Nephron progenitor cell (in vitro differentiated cells): ENCODE measurements at regions not wholly inside any gene's neighbourhood (a gene's known extent, or its start where the extent isn't known, plus 50 kb on each side); places are given as distances from the start of the nearest gene placed in this dataset.

Experiments used
- DNase-seq: peaks from one replicate; pipeline ENCODE4 v3.0.0; 2021
- H3K27ac Mint-ChIP-seq: 2 replicates; pipeline ENCODE4 v1.8.0; 2021; ENCODE audit warnings: mild to moderate bottlenecking, moderate library complexity, mixed read lengths
- H3K27me3 Mint-ChIP-seq: 2 replicates; pipeline ENCODE4 v1.8.0; 2021; ENCODE audit warnings: mild to moderate bottlenecking, low read depth, mixed read lengths; ENCODE audit not compliant: poor library complexity
- H3K36me3 Mint-ChIP-seq: 2 replicates; pipeline ENCODE4 v1.8.0; 2021; ENCODE audit warnings: low read depth, mixed read lengths
- H3K4me1 Mint-ChIP-seq: 2 replicates; pipeline ENCODE4 v1.8.0; 2021; ENCODE audit warnings: mixed read lengths
- H3K4me3 Mint-ChIP-seq: 2 replicates; pipeline ENCODE4 v1.8.0; 2021; ENCODE audit warnings: mild to moderate bottlenecking, moderate library complexity, mixed read lengths
- H3K9me3 Mint-ChIP-seq: 2 replicates; pipeline ENCODE4 v1.8.0; 2021; ENCODE audit warnings: mild to moderate bottlenecking, moderate library complexity, mixed read lengths
- TF ChIP-seq, protein P1 (sequence below): fragments of 200-600 bp; sonication (generic); IDR thresholded peaks from 2 replicates; pipeline ENCODE4 v1.5.0; 2021; ENCODE audit warnings: antibody characterized with exemption

- Mint-ChIP-seq H3K27ac (peak overlapping the region; percentile 7), H3K9me3 (peaks cover 11% of the 10 kb centered on the region), H3K27me3 (peaks cover 18% of the 10 kb centered on the region), H3K4me3 (no peak overlapping the region), H3K36me3 (no peaks in the 10 kb centered on the region), H3K4me1 (peaks cover 10% of the 10 kb centered on the region)
- TF ChIP-seq, protein P1, sequence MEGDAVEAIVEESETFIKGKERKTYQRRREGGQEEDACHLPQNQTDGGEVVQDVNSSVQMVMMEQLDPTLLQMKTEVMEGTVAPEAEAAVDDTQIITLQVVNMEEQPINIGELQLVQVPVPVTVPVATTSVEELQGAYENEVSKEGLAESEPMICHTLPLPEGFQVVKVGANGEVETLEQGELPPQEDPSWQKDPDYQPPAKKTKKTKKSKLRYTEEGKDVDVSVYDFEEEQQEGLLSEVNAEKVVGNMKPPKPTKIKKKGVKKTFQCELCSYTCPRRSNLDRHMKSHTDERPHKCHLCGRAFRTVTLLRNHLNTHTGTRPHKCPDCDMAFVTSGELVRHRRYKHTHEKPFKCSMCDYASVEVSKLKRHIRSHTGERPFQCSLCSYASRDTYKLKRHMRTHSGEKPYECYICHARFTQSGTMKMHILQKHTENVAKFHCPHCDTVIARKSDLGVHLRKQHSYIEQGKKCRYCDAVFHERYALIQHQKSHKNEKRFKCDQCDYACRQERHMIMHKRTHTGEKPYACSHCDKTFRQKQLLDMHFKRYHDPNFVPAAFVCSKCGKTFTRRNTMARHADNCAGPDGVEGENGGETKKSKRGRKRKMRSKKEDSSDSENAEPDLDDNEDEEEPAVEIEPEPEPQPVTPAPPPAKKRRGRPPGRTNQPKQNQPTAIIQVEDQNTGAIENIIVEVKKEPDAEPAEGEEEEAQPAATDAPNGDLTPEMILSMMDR = no peak
- DNase-seq = no peak
Measured at GRCh38 chr20:40397467-40397866, 291.6 kb downstream of the MAFB start.

DNA sequence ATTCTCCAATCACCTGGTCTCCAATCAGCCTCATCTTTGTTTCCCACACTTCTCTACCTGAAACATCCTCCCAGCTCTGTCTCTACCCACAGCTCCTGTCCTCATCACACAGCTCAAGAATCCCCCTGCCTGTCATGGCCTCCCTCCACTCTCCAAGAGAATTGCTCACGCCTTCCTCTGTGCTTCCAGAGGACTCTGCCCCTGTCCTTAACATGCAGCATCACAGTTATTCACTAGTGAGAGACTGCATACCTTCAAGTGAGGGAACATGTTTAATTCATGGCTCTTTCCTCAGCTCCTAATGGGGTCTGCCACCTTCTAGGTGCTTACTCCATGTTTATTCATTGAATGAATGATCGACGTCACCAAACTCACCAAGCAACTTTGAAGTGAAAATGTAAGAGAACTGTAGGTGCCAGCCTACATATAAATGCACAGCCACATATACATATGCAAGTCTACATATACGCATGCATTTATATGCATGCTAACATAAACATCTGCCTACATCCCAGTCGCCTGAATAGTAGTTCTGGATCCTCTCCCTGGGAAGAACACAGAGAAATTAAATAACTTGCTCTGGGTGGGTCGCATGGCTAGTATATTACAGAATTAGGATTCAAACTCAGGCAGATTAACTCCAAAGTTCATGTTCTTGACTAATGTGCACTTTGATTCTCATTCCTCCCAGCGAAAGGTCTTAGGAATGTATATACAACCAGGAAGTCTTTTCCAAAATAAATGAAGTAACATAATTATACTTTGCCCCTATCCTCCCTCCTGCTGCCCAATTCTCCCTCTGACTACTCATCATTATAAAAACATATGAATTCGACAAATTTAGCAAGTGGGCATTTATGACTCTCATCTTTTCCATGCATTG, 295.6 kb downstream of the MAFB start:
- TF ChIP-seq, protein P1 = no peak
- DNase-seq = no peak
- no peak overlapping the region for H3K4me3 Mint-ChIP-seq
- H3K36me3 Mint-ChIP-seq = no peaks in the 10 kb centered on the region
- H3K27me3 Mint-ChIP-seq = peaks cover 10% of the 10 kb centered on the region
- H3K4me1 Mint-ChIP-seq = peaks cover 10% of the 10 kb centered on the region
- no peak overlapping the region for H3K27ac Mint-ChIP-seq
- peaks cover 6% of the 10 kb centered on the region for H3K9me3 Mint-ChIP-seq

- Mint-ChIP-seq H3K9me3 (peaks cover 13% of the 10 kb centered on the region), H3K36me3 (no peaks in the 10 kb centered on the region), H3K27me3 (peaks cover 9% of the 10 kb centered on the region), H3K27ac (no peak overlapping the region), H3K4me3 (no peak overlapping the region), H3K4me1 (no peaks in the 10 kb centered on the region)
- TF ChIP-seq, protein P1 = no peak
- DNase-seq = no peak
Measured at GRCh38 chr20:40390654-40391053, 298.4 kb downstream of the MAFB start.

DNA sequence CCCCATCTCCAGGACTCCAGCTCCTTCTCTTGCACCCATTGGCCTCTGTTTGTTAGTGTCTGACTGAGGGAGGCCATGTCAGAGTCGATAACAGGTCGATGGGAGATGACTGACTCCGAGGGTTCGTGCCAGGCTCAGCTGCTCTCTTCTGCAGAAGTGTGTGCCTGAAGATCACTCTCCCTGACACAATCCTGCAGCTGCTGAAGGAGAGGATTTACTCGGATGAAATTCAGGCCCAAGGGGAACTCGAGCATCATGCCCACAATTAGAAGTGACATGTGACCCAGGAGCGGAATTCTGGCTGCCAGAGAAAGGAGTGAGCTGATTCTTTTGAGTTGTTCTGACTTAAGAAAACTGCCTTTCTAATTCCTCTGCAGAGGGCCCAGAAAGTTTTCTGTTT, 318.2 kb downstream of the MAFB start:
- TF ChIP-seq, protein P1 = no peak
- Mint-ChIP-seq H3K4me3 (no peak overlapping the region), H3K27ac (peak overlapping the region; percentile 37), H3K27me3 (peaks cover 6% of the 10 kb centered on the region), H3K36me3 (no peaks in the 10 kb centered on the region), H3K9me3 (peaks cover 18% of the 10 kb centered on the region), H3K4me1 (peaks cover 4% of the 10 kb centered on the region)
- DNase-seq = no peak

GRCh38 chr20:40368876-40369275, 320.2 kb downstream of the MAFB start:
- Mint-ChIP-seq H3K36me3 (no peaks in the 10 kb centered on the region), H3K27ac (no peak overlapping the region), H3K27me3 (peaks cover 12% of the 10 kb centered on the region), H3K4me1 (peaks cover 4% of the 10 kb centered on the region), H3K4me3 (no peak overlapping the region), H3K9me3 (no peaks in the 10 kb centered on the region)
- TF ChIP-seq, protein P1 = no peak
- no peak for DNase-seq

DNA sequence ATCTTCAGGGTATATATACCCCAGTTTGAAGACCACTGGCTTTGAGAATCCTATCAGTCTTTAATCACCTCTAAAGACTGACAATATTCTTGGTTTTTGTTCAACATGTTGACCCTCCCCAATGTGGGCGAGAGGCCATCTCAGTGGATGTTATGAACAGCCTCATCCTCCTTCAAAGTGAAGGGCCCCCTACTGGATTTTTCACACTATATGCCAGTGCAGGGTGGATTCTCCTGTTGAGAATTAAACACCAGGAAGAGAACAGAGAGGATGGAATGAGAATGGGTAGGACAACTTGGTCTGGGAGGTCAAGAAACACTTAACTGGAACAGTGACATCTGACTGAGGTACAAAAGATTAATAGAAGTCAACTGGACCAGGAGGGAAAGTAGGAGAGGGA, 327.1 kb downstream of the MAFB start:
- Mint-ChIP-seq H3K4me1 (no peaks in the 10 kb centered on the region), H3K4me3 (no peak overlapping the region), H3K9me3 (no peaks in the 10 kb centered on the region), H3K27me3 (peaks cover 19% of the 10 kb centered on the region), H3K27ac (no peak overlapping the region), H3K36me3 (no peaks in the 10 kb centered on the region)
- DNase-seq = no peak
- TF ChIP-seq, protein P1 = no peak
